GM12892 (cell line): ENCODE measurements at regions not wholly inside any gene's neighbourhood (a gene's known extent, or its start where the extent isn't known, plus 50 kb on each side); places are given as distances from the start of the nearest gene placed in this dataset.

Experiments used
- DNase-seq: peaks from one replicate; pipeline ENCODE4 v3.0.0; 2011; ENCODE audit not compliant: insufficient read length
- FAIRE-seq: peaks from 2 replicates; lab custom pipeline; 2011; peaks lifted over from hg19 to GRCh38; lab: Jason Lieb, UNC
- POLR2A ChIP-seq: IDR thresholded peaks from 2 replicates; pipeline ENCODE4 v1.6.1; 2011; ENCODE audit warnings: low read depth, low read length, control low read depth
- POLR2AphosphoS5 ChIP-seq: IDR thresholded peaks from 2 replicates; pipeline ENCODE4 v1.6.1; 2011; ENCODE audit warnings: low read depth, low read length, control low read depth
- TAF1 ChIP-seq: IDR thresholded peaks from 2 replicates; pipeline ENCODE4 v1.6.1; 2011; ENCODE audit warnings: low read depth, mild to moderate bottlenecking, control low read depth, low read length, borderline replicate concordance

GRCh38 chr2:55973673-55974072, 50.1 kb upstream of the EFEMP1 start:
- DNase-seq (no peak), FAIRE-seq (no peak)
- TF ChIP-seq TAF1 (no peak), POLR2AphosphoS5 (no peak), POLR2A (no peak)

GRCh38 chr2:55976681-55977080, 53.1 kb upstream of the EFEMP1 start:
- no peak for TF ChIP-seq POLR2AphosphoS5
- no peak for TF ChIP-seq TAF1
- no peak for TF ChIP-seq POLR2A
- DNase-seq (no peak), FAIRE-seq (no peak)

- peak; percentile 24 for FAIRE-seq
- DNase-seq: no peak
- no peak for TF ChIP-seq TAF1
- TF ChIP-seq POLR2A: no peak
- TF ChIP-seq POLR2AphosphoS5: no peak
These were observed 61.8 kb upstream of the EFEMP1 start for GRCh38 chr2:55985406-55985805.

GRCh38 chr2:55986001-55986400, 62.4 kb upstream of the EFEMP1 start:
- DNase-seq (no peak), FAIRE-seq (no peak)
- no peak for TF ChIP-seq POLR2AphosphoS5
- no peak for TF ChIP-seq TAF1
- no peak for TF ChIP-seq POLR2A

GRCh38 chr2:55986700-55987440, 63.3 kb upstream of the EFEMP1 start:
- TF ChIP-seq POLR2AphosphoS5 (no peak), TAF1 (no peak), POLR2A (no peak)
- FAIRE-seq (no peak), DNase-seq (no peak)

GRCh38 chr2:55989405-55989804, 65.8 kb upstream of the EFEMP1 start:
- no peak for DNase-seq
- no peak for TF ChIP-seq POLR2AphosphoS5
- TF ChIP-seq POLR2A: no peak
- no peak for TF ChIP-seq TAF1
- FAIRE-seq: no peak

GRCh38 chr2:55992455-55992854, 68.9 kb upstream of the EFEMP1 start:
- no peak for TF ChIP-seq POLR2A
- no peak for TF ChIP-seq TAF1
- no peak for TF ChIP-seq POLR2AphosphoS5
- no peak for FAIRE-seq
- no peak for DNase-seq

- FAIRE-seq (no peak), DNase-seq (no peak)
- TF ChIP-seq TAF1 (no peak), POLR2AphosphoS5 (no peak), POLR2A (no peak)
These were observed 70.1 kb upstream of the EFEMP1 start for GRCh38 chr2:55993685-55994084.

GRCh38 chr2:55995211-55995610, 71.6 kb upstream of the EFEMP1 start:
- DNase-seq (no peak), FAIRE-seq (no peak)
- no peak for TF ChIP-seq POLR2AphosphoS5
- TF ChIP-seq TAF1: no peak
- no peak for TF ChIP-seq POLR2A

GRCh38 chr2:55995902-55996301, 72.3 kb upstream of the EFEMP1 start:
- DNase-seq (no peak), FAIRE-seq (no peak)
- no peak for TF ChIP-seq POLR2A

- no peak for FAIRE-seq
- no peak for DNase-seq
- TF ChIP-seq POLR2AphosphoS5 (no peak), TAF1 (no peak), POLR2A (no peak)
These were observed 75.6 kb upstream of the EFEMP1 start for GRCh38 chr2:55999231-55999630.

DNA sequence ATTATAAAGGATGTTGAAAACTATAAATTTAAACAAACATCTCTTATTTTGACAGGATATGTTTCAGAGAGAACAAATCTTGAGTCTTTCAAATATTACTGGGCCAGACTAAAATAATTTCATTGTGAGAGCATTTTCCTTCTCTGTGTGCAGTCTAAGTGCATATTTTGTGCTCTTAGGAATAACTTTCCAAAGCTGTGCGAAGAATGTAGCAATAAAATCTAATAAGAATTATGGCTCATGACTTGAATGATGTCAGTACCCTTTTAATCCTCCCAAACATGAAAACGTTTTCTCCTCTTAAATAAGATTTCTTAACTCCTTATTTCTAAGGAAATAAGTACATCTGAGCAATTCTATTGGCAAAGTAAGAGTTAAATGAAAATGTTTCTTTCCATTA, 76.2 kb upstream of the EFEMP1 start:
- FAIRE-seq (no peak), DNase-seq (no peak)
- no peak for TF ChIP-seq POLR2AphosphoS5
- TF ChIP-seq POLR2A: no peak
